CD14-positive monocyte (primary cell): ENCODE measurements at regions not wholly inside any gene's neighbourhood (a gene's known extent, or its start where the extent isn't known, plus 50 kb on each side); places are given as distances from the start of the nearest gene placed in this dataset.

Source experiments
- DNase-seq, 3 donors: peaks; one replicate each; pipeline ENCODE4 v3.0.0-alpha.2; 2011 to 2022
- H2AFZ ChIP-seq: 2 replicates; pipeline ENCODE4 v1.6.0; 2012; ENCODE audit warnings: mild to moderate bottlenecking, low read depth, low read length, inconsistent platforms; ENCODE audit not compliant: insufficient read depth, poor library complexity, severe bottlenecking
- H3K27ac ChIP-seq, 2 donors: 1 replicate in 1 of 2; 2 replicates in 1 of 2; pipeline ENCODE4 v1.5.1; 2012 to 2013; ENCODE audit warnings: low read length in 2 of 2, control low read depth in 1 of 2, inconsistent platforms in 1 of 2, low read depth in 1 of 2, mild to moderate bottlenecking in 1 of 2
- H3K27me3 ChIP-seq, 2 donors: one replicate each; pipeline versions ENCODE4 v1.6.0 to v1.6.1; 2011 to 2013; ENCODE audit warnings: low read length in 2 of 2; ENCODE audit not compliant: control insufficient read depth in 2 of 2, insufficient read depth in 2 of 2
- H3K36me3 ChIP-seq, 2 donors: replicated peaks in 1 of 2; 1 replicate in 1 of 2; 2 replicates in 1 of 2; pipeline versions ENCODE4 v1.5.1 to v1.6.1; 2012 to 2013; ENCODE audit warnings: low read length in 2 of 2, control low read depth in 1 of 2, inconsistent platforms in 1 of 2, mild to moderate bottlenecking in 1 of 2; ENCODE audit not compliant: insufficient read depth in 2 of 2, control insufficient read depth in 1 of 2
- H3K4me1 ChIP-seq, 2 donors: 1 replicate in 1 of 2; 2 replicates in 1 of 2; pipeline versions ENCODE4 v1.5.1 to v1.6.1; 2012 to 2013; ENCODE audit warnings: low read length in 2 of 2, control low read depth in 1 of 2, inconsistent platforms in 1 of 2, mild to moderate bottlenecking in 1 of 2, moderate library complexity in 1 of 2; ENCODE audit not compliant: insufficient read depth in 2 of 2, control insufficient read depth in 1 of 2
- H3K4me2 ChIP-seq: replicated peaks from 2 replicates; pipeline ENCODE3; 2012; ENCODE audit warnings: low read length, moderate library complexity, mild to moderate bottlenecking; ENCODE audit not compliant: poor library complexity, severe bottlenecking; ENCODE audit errors: extremely low read depth
- H3K4me3 ChIP-seq, 3 experiments: fragments of 200-600 bp in 1 of 3; sonication (generic) in 1 of 3; replicated peaks in 1 of 3; 1 replicate in 2 of 3; 2 replicates in 1 of 3; pipeline ENCODE4 v1.5.1; 2011 to 2013; ENCODE audit warnings: low read length in 3 of 3, mild to moderate bottlenecking in 3 of 3, control low read depth in 2 of 3, low read depth in 2 of 3, inconsistent platforms in 1 of 3, moderate library complexity in 1 of 3
- H3K79me2 ChIP-seq: 2 replicates; pipeline ENCODE4 v1.6.0; 2012; ENCODE audit warnings: mild to moderate bottlenecking, control low read depth, inconsistent platforms, low read length, moderate library complexity; ENCODE audit not compliant: insufficient read depth
- H3K9ac ChIP-seq: 2 replicates; pipeline ENCODE4 v1.6.0; 2017; ENCODE audit warnings: low read length, mild to moderate bottlenecking; ENCODE audit not compliant: insufficient read depth, poor library complexity, severe bottlenecking
- H3K9me3 ChIP-seq, 2 donors: replicated peaks in 1 of 2; 1 replicate in 1 of 2; 2 replicates in 1 of 2; pipeline versions ENCODE4 v1.5.1 to v1.6.1; 2012 to 2013; ENCODE audit warnings: low read length in 2 of 2, control low read depth in 1 of 2; ENCODE audit not compliant: control insufficient read depth in 1 of 2, insufficient read depth in 1 of 2
- H4K20me1 ChIP-seq: 2 replicates; pipeline ENCODE4 v1.6.0; 2012; ENCODE audit warnings: mild to moderate bottlenecking, low read length, control low read depth, moderate library complexity; ENCODE audit not compliant: insufficient read depth
- H3K27ac Mint-ChIP-seq, 7 donors: one replicate each; pipeline ENCODE4 v1.8.0; 2020; ENCODE audit warnings: mild to moderate bottlenecking in 7 of 7, mixed read lengths in 7 of 7, moderate library complexity in 6 of 7, inconsistent platforms in 2 of 7
- H3K27me3 Mint-ChIP-seq, 3 donors: one replicate each; pipeline ENCODE4 v1.8.0; 2021 to 2022; ENCODE audit warnings: low read depth in 3 of 3, mild to moderate bottlenecking in 3 of 3, mixed read lengths in 3 of 3, moderate library complexity in 3 of 3, inconsistent platforms in 1 of 3
- H3K36me3 Mint-ChIP-seq, 2 donors: one replicate each; pipeline ENCODE4 v1.8.0; 2020; ENCODE audit warnings: mixed read lengths in 2 of 2, inconsistent platforms in 1 of 2, mild to moderate bottlenecking in 1 of 2
- H3K4me1 Mint-ChIP-seq: one replicate; pipeline ENCODE4 v1.8.0; 2020; ENCODE audit warnings: mild to moderate bottlenecking, mixed read lengths
- H3K4me3 Mint-ChIP-seq, 2 donors: one replicate each; pipeline ENCODE4 v1.8.0; 2020; ENCODE audit warnings: mild to moderate bottlenecking in 2 of 2, mixed read lengths in 2 of 2, moderate library complexity in 1 of 2
- H3K9me3 Mint-ChIP-seq, 7 donors: one replicate each; pipeline ENCODE4 v1.8.0; 2020 to 2022; ENCODE audit warnings: mixed read lengths in 7 of 7, mild to moderate bottlenecking in 6 of 7, moderate library complexity in 6 of 7, inconsistent platforms in 2 of 7
- CTCF ChIP-seq: fragments of 200-600 bp; IDR thresholded peaks from one replicate; pipeline ENCODE4 v1.8.0; 2022; ENCODE audit warnings: antibody characterized with exemption, mild to moderate bottlenecking
- WGBS: methylation state at CpG from one replicate; pipeline ENCODE4 v1.1.5; 2013; ENCODE audit warnings: missing lambda C conversion rate; ENCODE audit not compliant: insufficient coverage; 5-methylcytosine and 5-hydroxymethylcytosine counted together
- intact Hi-C, 2 donors: fragments of 100-400 bp; cut with micrococcal nuclease; formaldehyde crosslinking; loops; one replicate each; pipeline versions ENCODE4 v1.15.0 to v1.15.1; 2023

- no peak overlapping the region for H3K4me3 Mint-ChIP-seq
- Histone ChIP-seq H3K79me2 (no peaks in the 10 kb centered on the region), H3K4me3 (no peak overlapping the region), H3K9me3 (no peaks in the 10 kb centered on the region), H3K27me3 (no peaks in the 10 kb centered on the region), H4K20me1 (no peaks in the 10 kb centered on the region), H3K4me1 (no peaks in the 10 kb centered on the region), H3K9ac (no peak overlapping the region), H3K4me2 (no peak overlapping the region), H3K27ac (no peak overlapping the region), H3K36me3 (no peaks in the 10 kb centered on the region), H2AFZ (no peak overlapping the region)
- no peak for TF ChIP-seq CTCF
- 93% methylated on average over 5 of the region's 7 CpGs for WGBS
- H3K4me1 Mint-ChIP-seq: no peaks in the 10 kb centered on the region
- intact Hi-C loops: no loop called here
- H3K36me3 Mint-ChIP-seq: no peaks in the 10 kb centered on the region
- no peaks in the 10 kb centered on the region for H3K27me3 Mint-ChIP-seq
- no peak overlapping the region for H3K27ac Mint-ChIP-seq
- no peak for DNase-seq
- peaks cover 0 to 3% (median 0%) of the 10 kb centered on the region in 7 donors for H3K9me3 Mint-ChIP-seq
These were observed 168.0 kb downstream of the DKK1 start for GRCh38 chr10:52481986-52482555.

GRCh38 chr10:52483587-52483986 lies 169.5 kb downstream of the DKK1 start:
- H3K36me3 Mint-ChIP-seq: no peaks in the 10 kb centered on the region
- no peak overlapping the region for H3K9ac ChIP-seq
- no peaks in the 10 kb centered on the region for H3K79me2 ChIP-seq
- no peak overlapping the region for H3K27ac Mint-ChIP-seq
- DNase-seq: no peak
- H3K4me1 Mint-ChIP-seq: no peaks in the 10 kb centered on the region
- H3K27me3 Mint-ChIP-seq: no peaks in the 10 kb centered on the region
- H3K27me3 ChIP-seq: no peaks in the 10 kb centered on the region
- no peak overlapping the region for H3K27ac ChIP-seq
- TF ChIP-seq CTCF: no peak
- no peaks in the 10 kb centered on the region for H3K9me3 ChIP-seq
- H3K4me1 ChIP-seq: no peaks in the 10 kb centered on the region
- H4K20me1 ChIP-seq: no peaks in the 10 kb centered on the region
- intact Hi-C loops: no loop called here
- H3K4me3 ChIP-seq: no peak overlapping the region
- H3K4me3 Mint-ChIP-seq: no peak overlapping the region
- no peaks in the 10 kb centered on the region for H3K36me3 ChIP-seq
- no CpG with 5 or more reads among the region's 3 CpGs for WGBS
- H2AFZ ChIP-seq: no peak overlapping the region
- peaks cover 0 to 3% (median 0%) of the 10 kb centered on the region in 7 donors for H3K9me3 Mint-ChIP-seq
- no peak overlapping the region for H3K4me2 ChIP-seq
